T-helper 2 cell treated with Interferon-gamma antibody and Interleukin-4, amounts not matched to agents 5 μg/mL and 100 μg/mL, for 36 hours (primary cell): ENCODE measurements at regions not wholly inside any gene's neighbourhood (a gene's known extent, or its start where the extent isn't known, plus 50 kb on each side); places are given as distances from the start of the nearest gene placed in this dataset.
"Not testable (repeated sequence)": the region's sequence is repeated elsewhere in the genome, so short reads cannot be mapped to it uniquely, and the experiment has no call there.

Source experiments
- DNase-seq: peaks from one replicate; pipeline ENCODE4 v3.0.0; 2021; ENCODE audit warnings: low spot score
- H3K27ac Mint-ChIP-seq: one replicate; pipeline ENCODE4 v1.8.0; 2021; ENCODE audit warnings: mild to moderate bottlenecking, mixed read lengths
- H3K27me3 Mint-ChIP-seq: one replicate; pipeline ENCODE4 v1.8.0; 2021; ENCODE audit warnings: low read depth, mixed read lengths
- H3K36me3 Mint-ChIP-seq: one replicate; pipeline ENCODE4 v1.8.0; 2021; ENCODE audit warnings: low read depth, mixed read lengths
- H3K4me1 Mint-ChIP-seq: one replicate; pipeline ENCODE4 v1.8.0; 2021; ENCODE audit warnings: low read depth, mixed read lengths
- H3K4me3 Mint-ChIP-seq: one replicate; pipeline ENCODE4 v1.8.0; 2022; ENCODE audit warnings: mild to moderate bottlenecking, moderate library complexity, mixed read lengths
- H3K9me3 Mint-ChIP-seq: one replicate; pipeline ENCODE4 v1.8.0; 2021; ENCODE audit warnings: mixed read lengths

DNA sequence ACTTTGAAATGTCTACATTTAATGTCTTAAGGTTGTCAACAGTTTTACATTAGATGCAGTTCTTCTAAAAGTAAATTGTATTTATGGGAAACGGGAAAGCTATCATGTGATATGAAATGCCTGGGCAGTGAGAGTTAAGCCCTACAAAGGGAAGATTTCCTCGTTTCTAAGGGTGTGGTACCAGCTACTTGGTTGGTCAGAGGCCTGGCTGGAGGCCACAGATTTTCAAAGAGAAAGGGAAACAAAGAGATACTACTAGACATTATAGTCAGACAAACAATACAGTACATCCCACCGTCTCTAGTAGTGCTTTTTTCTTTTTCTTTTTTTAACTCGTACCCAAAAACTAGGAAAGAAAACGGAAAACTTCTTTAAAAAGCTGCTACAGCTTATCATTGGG, 467.8 kb downstream of the PCDH7 start:
- DNase-seq: no peak
- Mint-ChIP-seq H3K4me3 (no peak overlapping the region), H3K4me1 (no peaks in the 10 kb centered on the region), H3K36me3 (no peaks in the 10 kb centered on the region), H3K27ac (no peak overlapping the region), H3K27me3 (no peaks in the 10 kb centered on the region), H3K9me3 (peaks cover 45% of the 10 kb centered on the region)

DNA sequence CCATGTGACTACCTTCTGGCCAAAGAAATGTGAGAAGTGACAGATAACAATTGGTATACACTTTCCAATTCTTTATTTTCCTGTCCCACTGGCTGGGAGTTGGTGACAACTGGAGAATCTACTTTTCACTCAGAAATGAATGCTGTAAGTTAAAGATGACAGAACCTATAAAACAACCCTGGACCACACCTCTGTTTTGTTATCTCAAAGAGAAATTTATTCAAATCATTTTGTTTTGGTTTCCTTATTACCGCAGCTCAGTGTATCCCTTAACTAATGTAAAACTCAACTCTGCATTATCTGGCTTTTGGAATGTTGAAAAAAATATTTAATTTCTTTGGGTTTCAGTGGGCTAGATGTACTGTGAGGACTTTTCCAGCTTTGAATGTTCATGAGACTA, 469.8 kb downstream of the PCDH7 start:
- no peaks in the 10 kb centered on the region for H3K27me3 Mint-ChIP-seq
- peaks cover 48% of the 10 kb centered on the region for H3K9me3 Mint-ChIP-seq
- H3K4me1 Mint-ChIP-seq: no peaks in the 10 kb centered on the region
- DNase-seq: no peak
- no peak overlapping the region for H3K27ac Mint-ChIP-seq
- no peaks in the 10 kb centered on the region for H3K36me3 Mint-ChIP-seq
- H3K4me3 Mint-ChIP-seq: no peak overlapping the region

DNA sequence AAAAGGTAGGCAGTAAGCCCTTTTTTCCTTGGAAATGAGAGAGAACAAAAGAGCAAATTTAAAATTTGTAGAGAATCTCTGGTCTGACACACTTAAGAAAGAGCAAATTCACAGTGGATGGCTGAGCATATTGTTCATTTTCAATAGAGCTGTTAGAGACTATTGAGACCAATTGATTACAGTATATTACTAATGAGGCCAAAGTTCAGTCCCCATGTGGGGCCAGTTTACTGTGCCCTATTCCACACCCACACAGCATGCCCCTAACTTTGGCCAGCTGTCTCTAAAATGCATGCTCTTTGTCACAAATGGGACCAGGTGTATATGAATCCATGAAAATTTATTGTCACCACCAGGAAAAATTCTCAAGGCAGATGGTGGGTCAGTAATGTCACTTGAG, 470.5 kb downstream of the PCDH7 start:
- DNase-seq: no peak
- Mint-ChIP-seq H3K27me3 (no peaks in the 10 kb centered on the region), H3K9me3 (peaks cover 46% of the 10 kb centered on the region), H3K4me1 (no peaks in the 10 kb centered on the region), H3K4me3 (no peak overlapping the region), H3K27ac (no peak overlapping the region), H3K36me3 (no peaks in the 10 kb centered on the region)

DNA sequence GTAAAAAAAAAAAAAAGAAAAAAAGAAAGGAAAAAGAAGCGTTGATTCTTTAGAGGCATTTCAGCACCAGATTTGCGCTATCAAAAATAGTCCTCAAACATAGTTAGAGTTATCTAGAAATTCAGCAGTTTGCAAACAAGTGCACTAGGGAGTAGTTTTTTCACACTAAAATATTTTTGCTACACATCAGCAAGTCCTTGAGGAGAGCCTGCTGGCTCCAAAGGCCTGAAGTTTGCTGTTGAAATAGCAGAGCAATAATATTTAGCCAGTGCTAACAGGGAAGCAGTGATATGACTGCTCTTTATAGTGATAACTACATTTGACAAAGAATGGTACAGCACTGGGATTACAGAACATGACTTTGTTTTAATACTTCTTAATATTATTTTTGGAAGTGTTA, 472.2 kb downstream of the PCDH7 start:
- Mint-ChIP-seq H3K4me3 (no peak overlapping the region), H3K36me3 (no peaks in the 10 kb centered on the region), H3K9me3 (peaks cover 45% of the 10 kb centered on the region), H3K4me1 (no peaks in the 10 kb centered on the region), H3K27me3 (no peaks in the 10 kb centered on the region), H3K27ac (no peak overlapping the region)
- DNase-seq: no peak

GRCh38 chr4:31193521-31193920, 473.4 kb downstream of the PCDH7 start:
- no peaks in the 10 kb centered on the region for H3K4me1 Mint-ChIP-seq
- H3K4me3 Mint-ChIP-seq: no peak overlapping the region
- peaks cover 39% of the 10 kb centered on the region for H3K9me3 Mint-ChIP-seq
- H3K36me3 Mint-ChIP-seq: no peaks in the 10 kb centered on the region
- no peak overlapping the region for H3K27ac Mint-ChIP-seq
- no peak for DNase-seq
- H3K27me3 Mint-ChIP-seq: no peaks in the 10 kb centered on the region

DNA sequence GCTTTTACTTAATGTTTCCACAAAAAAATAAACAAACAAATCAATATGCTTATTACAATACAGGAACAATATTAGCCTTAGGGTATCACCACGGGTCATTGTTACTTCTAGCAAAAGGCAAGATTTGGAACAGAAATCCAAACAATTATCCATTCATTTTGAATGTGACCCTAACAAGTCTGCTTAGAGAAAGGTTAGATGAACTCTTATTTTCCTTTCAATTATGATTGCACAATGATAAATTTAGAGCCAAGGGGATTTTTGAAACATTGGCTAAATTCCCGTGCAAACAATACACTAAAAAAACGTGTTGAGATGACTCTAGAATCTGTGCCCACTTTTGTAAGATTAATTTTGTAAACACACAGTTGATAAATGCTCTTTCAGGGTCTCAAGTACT, 474.7 kb downstream of the PCDH7 start:
- H3K36me3 Mint-ChIP-seq: no peaks in the 10 kb centered on the region

GRCh38 chr4:31199644-31200043, 479.5 kb downstream of the PCDH7 start:
- no peak overlapping the region for H3K4me3 Mint-ChIP-seq
- DNase-seq: no peak
- no peak overlapping the region for H3K27ac Mint-ChIP-seq
- peaks cover 2% of the 10 kb centered on the region for H3K36me3 Mint-ChIP-seq
- no peaks in the 10 kb centered on the region for H3K27me3 Mint-ChIP-seq
- no peaks in the 10 kb centered on the region for H3K4me1 Mint-ChIP-seq
- H3K9me3 Mint-ChIP-seq: peaks cover 36% of the 10 kb centered on the region

More for the DNA sequence above, 474.7 kb downstream of the PCDH7 start:
- Mint-ChIP-seq H3K4me1 (no peaks in the 10 kb centered on the region), H3K27me3 (no peaks in the 10 kb centered on the region), H3K4me3 (no peak overlapping the region), H3K27ac (no peak overlapping the region), H3K9me3 (peaks cover 40% of the 10 kb centered on the region)
- no peak for DNase-seq

DNA sequence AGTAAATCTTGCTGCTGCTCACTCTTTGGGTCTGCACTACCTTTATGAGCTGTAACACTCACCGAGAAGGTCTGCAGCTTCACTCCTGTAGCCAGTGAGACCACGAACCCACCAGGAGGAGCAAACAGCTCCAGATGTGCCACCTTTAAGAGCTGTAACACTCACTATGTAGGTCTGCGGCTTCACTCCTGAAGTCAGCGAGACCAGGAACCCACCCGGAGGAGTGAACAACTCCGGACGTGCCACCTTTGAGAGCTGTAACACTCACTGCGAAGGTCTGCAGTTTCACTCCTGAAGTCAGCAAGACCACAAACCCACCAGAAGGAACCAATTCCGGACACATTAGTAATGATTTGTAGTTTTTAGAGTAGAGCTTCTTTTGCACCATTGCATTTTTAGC, 481.9 kb downstream of the PCDH7 start:
- H3K9me3 Mint-ChIP-seq: peaks cover 21% of the 10 kb centered on the region
- not testable (repeated sequence) for H3K27me3 Mint-ChIP-seq, DNase-seq, H3K4me1 Mint-ChIP-seq, H3K27ac Mint-ChIP-seq, H3K36me3 Mint-ChIP-seq, H3K4me3 Mint-ChIP-seq

DNA sequence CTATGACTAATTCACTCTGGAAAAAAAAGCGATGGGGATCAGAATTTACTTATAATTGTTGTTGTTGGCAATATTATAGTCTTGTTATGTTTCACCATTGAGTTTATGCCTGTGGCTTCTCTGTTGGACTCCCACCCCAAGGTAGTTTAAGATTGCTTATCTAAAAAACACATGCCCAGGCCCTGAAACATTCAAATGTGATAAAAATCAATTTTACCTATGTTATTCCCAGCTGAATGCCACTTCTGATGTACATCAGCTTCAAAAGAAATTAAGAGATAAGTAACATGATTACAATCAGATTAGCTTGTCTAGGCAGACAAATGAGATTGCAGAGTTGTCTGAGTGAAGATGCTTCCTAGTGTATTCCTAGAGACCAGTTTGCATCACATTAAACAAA, 484.7 kb downstream of the PCDH7 start:
- Mint-ChIP-seq H3K27me3 (no peaks in the 10 kb centered on the region), H3K36me3 (peaks cover 2% of the 10 kb centered on the region), H3K9me3 (peaks cover 20% of the 10 kb centered on the region), H3K27ac (no peak overlapping the region), H3K4me1 (no peaks in the 10 kb centered on the region), H3K4me3 (no peak overlapping the region)
- DNase-seq: no peak

- Mint-ChIP-seq H3K4me3 (no peak overlapping the region), H3K27ac (no peak overlapping the region), H3K36me3 (no peaks in the 10 kb centered on the region), H3K27me3 (no peaks in the 10 kb centered on the region), H3K4me1 (no peaks in the 10 kb centered on the region), H3K9me3 (peaks cover 11% of the 10 kb centered on the region)
- no peak for DNase-seq
These were observed 500.8 kb downstream of the PCDH7 start for GRCh38 chr4:31220921-31221320.

- H3K36me3 Mint-ChIP-seq: no peaks in the 10 kb centered on the region
- no peaks in the 10 kb centered on the region for H3K27me3 Mint-ChIP-seq
- H3K9me3 Mint-ChIP-seq: peaks cover 21% of the 10 kb centered on the region
- H3K4me3 Mint-ChIP-seq: no peak overlapping the region
- DNase-seq: no peak
- H3K27ac Mint-ChIP-seq: no peak overlapping the region
- no peaks in the 10 kb centered on the region for H3K4me1 Mint-ChIP-seq
These were observed 507.9 kb downstream of the PCDH7 start for GRCh38 chr4:31228068-31228467.

DNA sequence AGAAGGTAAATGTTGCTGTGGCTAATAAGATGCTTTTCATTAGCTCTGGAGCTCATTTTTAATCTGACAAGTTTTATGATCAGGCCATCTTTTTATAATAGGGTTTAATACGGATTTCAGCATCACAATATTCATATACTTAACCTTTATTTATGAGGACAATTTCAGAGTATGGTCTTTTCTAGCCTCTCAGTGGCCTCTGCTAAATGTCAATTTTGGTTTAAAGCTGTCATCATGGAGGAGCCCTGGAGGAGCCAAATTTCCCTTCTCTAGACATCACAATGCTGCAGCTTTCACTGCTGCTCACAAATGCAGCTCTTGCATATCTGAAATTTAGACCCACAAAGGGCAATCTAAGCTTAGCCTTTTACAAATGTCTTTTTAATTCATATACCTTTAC, 510.4 kb downstream of the PCDH7 start:
- H3K4me1 Mint-ChIP-seq: no peaks in the 10 kb centered on the region
- H3K27me3 Mint-ChIP-seq: no peaks in the 10 kb centered on the region
- H3K9me3 Mint-ChIP-seq: peaks cover 24% of the 10 kb centered on the region
- H3K36me3 Mint-ChIP-seq: no peaks in the 10 kb centered on the region
- no peak for DNase-seq
- H3K27ac Mint-ChIP-seq: no peak overlapping the region
- no peak overlapping the region for H3K4me3 Mint-ChIP-seq

DNA sequence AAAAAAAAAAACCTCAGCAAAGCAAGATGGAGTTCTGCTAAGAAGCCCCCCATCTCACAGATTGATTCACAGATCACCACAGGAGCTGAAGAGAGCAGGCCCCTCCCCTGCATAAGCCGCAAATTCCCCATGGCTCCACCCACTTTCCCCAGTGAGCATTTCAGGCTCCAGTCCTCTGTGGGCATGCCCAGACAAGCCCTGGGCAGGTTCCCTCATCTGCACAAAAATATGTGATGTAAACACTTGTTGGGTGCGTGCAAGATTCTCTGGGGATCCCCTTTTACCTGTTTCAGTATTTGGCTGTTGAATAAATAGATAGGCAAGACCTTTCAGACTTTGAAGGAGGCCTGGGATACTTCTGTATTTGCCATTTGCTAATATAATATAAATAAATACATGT, 514.3 kb downstream of the PCDH7 start:
- H3K27ac Mint-ChIP-seq: no peak overlapping the region
- H3K36me3 Mint-ChIP-seq: no peaks in the 10 kb centered on the region
- H3K4me3 Mint-ChIP-seq: no peak overlapping the region
- H3K4me1 Mint-ChIP-seq: no peaks in the 10 kb centered on the region
- no peak for DNase-seq
- peaks cover 28% of the 10 kb centered on the region for H3K9me3 Mint-ChIP-seq
- H3K27me3 Mint-ChIP-seq: no peaks in the 10 kb centered on the region

GRCh38 chr4:31234901-31235300, 514.7 kb downstream of the PCDH7 start:
- no peak for DNase-seq
- no peak overlapping the region for H3K4me3 Mint-ChIP-seq
- H3K27me3 Mint-ChIP-seq: no peaks in the 10 kb centered on the region
- H3K9me3 Mint-ChIP-seq: peaks cover 31% of the 10 kb centered on the region
- H3K4me1 Mint-ChIP-seq: no peaks in the 10 kb centered on the region
- no peaks in the 10 kb centered on the region for H3K36me3 Mint-ChIP-seq
- no peak overlapping the region for H3K27ac Mint-ChIP-seq

DNA sequence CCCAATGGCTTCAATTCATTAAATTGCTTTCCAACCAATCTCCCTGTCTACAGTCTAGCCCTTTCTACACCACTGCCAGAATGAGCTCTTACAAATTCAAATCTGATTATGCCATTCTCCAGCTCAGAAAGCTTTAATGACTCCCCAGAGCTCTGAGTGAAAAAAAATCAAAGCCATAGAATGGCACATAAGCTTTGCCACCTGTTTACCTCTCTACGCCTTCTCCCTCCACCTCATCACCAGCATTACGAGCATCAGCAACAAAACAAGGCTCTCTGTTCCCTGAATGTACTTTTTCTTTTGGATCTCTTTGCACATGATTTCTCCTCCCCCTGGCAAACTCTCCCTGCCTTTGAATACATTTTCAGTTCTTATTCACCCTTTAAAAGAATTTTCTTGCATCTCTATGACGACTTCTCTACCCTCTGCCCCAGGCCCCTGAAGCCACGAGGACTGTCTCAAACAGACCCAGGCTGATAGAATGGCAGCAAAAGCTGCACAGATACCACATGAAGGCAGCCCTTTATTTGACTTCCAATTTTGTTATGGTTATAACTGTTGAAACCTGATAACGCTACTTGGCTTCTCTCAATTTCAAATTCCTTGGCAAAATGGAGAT, 516.0 kb downstream of the PCDH7 start:
- Mint-ChIP-seq H3K27me3 (no peaks in the 10 kb centered on the region), H3K27ac (no peak overlapping the region), H3K9me3 (peaks cover 31% of the 10 kb centered on the region), H3K36me3 (no peaks in the 10 kb centered on the region), H3K4me1 (no peaks in the 10 kb centered on the region), H3K4me3 (no peak overlapping the region)
- no peak for DNase-seq
